ENCODE measurements at regions not wholly inside any gene's neighbourhood (a gene's known extent, or its start where the extent isn't known, plus 50 kb on each side); places are given as distances from the start of the nearest gene placed in this dataset.
A peak's percentile ranks its signal among the peaks of the same experiment; 100 is the strongest.
"Not testable (repeated sequence)": the region's sequence is repeated elsewhere in the genome, so short reads cannot be mapped to it uniquely, and the experiment has no call there.

DNA sequence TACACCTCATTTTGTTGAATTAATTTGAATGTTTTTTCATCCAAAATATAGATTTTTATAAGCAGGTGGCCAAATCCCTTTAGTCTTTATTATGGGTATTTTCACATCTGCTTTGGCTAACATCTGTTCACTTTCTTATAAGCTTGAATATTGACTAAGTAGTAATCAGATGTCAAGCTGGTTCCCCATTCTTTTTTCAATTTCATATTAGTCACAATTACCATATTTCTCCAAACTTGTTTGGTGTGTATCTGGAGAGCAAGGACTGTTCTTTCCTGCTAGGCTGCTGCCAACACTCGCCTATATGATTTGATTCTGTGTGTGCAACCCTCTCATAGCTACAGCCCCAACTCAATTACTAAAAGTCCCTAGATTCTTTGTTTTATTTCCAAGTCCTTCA, 608.5 kb downstream of the PSAT1 start:
- no peak for DNase-seq (ENCODE audit: low read depth)

DNA sequence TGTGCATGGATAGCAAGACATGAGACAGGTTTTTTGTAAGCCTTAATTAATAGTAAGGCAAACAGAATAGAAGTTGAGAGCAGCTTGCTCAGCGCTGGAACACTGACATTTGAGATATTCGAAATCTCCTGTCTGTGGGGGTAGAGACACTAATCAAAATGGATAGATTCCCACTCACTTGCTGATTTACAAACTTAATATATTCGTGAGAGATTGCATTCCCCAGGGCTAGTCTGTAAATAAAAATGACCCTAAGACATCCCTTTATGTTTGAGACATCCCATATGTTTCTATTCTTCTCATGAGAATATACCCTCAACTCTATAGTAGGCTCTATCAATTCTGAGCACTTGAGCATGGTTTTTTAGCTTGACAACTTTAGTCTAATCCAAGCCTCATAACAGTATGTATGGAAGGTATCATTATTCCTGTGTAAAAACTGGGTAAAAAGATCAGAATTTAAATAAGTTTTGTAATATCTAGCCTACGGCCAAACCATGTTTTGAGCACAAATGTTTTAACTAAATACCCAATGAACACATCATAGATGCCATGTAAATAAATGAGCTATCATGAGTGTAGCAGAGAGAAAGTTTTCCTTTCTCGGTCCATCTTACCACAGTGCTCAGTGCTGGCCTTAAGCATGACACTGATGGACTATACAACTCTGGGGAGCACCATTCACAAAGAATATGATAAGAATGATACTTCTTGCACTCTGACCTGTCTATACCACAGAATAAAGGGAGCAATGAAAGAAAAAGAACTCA, 609.2 kb downstream of the PSAT1 start:
- DNase-seq (ENCODE audit: low read depth) = no peak

DNA sequence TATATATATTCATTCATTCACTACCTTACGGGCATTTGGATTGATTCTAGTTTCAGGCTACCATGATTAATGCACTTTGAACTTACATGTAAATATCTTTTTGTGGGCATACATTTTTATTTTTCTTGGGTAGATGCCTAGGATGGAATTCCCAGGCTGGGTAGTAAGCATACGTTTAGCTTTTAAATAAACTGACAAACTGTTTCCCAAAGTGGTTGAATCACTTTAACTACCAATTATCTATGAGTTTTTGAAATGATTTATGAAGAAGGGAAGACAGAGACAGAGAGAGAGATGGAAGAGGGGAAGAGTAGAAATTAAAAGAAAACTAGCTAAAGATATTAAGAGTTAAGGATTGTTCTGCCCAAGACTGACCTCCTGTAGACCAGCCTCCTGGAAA, 612.6 kb downstream of the PSAT1 start:
- no peak for DNase-seq (ENCODE audit: low read depth)

DNA sequence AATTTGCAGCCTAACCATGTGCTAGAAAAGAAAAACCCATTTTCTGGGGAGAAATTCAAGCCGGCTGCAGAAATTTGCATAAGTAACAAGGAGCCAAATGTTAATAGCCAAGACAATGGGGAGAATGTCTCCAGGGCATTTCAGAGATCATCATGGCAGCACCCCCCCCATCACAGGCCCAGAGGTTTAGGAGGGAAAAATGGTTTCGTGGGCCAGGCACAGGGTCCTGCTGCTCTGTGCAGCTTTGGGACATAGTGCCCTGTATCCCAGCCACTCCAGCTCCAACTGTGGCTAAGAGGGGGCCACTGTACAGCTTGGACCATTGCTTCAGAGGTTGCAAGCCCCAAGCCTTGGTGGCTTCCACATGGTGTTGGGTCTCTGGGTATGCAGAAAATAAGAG, 620.0 kb downstream of the PSAT1 start:
- not testable (repeated sequence) for DNase-seq (ENCODE audit: low read depth)

DNA sequence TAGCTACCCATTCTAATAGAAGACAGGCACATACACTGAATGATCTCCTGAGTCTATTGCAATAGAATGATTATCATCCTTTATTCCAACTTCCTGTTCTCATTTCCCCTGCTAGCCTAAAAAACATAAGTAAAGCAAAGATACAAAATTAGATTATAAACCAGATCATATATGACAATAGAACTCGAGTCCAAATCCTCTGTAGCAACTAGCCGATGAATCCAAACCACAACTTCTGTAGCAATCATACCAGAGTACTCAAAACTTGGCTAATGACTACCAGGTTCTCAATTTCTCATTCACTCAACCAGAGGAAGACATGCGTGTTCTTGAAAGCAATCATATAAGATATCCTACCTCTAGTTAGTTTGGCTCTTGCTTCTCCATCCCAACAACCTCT, 622.1 kb downstream of the PSAT1 start:
- no peak for DNase-seq (ENCODE audit: low read depth)

DNA sequence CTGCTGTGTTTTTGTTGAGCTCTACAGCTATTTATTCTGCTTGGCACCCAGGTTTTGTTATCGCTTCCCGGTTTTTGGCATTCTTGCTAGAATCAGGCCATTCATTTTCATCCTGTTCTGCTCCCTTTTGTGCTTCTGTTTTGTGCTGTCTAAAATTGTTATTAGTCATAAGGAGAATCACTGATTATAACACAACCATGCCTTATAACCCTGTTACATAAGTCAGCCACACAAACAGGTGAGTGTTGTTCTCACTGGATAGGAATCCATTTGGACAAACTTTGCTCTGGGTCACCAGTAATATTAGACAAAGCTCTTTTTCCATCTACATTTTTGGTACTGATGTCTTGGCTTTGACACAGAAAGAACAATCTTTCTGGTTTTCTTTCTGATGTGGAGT, 622.8 kb downstream of the PSAT1 start:
- peak; percentile 16 for DNase-seq (ENCODE audit: low read depth)

DNA sequence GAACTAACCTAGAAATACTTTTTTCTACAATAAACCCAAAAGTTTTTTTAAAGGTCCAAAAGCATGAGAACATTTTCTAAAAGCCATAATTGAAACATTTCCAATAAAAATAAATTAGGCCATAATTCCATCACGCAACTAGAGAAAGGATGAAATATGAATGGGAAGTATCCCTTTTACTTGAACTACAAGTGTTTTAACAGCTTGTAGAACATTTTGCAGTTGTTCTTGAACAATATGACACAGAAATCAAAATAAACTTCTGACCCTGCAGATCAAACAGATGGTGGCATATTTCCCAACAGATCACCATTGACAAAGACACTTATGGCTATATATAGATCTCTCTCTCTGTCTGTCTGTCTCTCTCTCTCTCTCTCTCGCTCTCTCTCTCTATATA, 624.4 kb downstream of the PSAT1 start:
- no peak for DNase-seq (ENCODE audit: low read depth)

DNA sequence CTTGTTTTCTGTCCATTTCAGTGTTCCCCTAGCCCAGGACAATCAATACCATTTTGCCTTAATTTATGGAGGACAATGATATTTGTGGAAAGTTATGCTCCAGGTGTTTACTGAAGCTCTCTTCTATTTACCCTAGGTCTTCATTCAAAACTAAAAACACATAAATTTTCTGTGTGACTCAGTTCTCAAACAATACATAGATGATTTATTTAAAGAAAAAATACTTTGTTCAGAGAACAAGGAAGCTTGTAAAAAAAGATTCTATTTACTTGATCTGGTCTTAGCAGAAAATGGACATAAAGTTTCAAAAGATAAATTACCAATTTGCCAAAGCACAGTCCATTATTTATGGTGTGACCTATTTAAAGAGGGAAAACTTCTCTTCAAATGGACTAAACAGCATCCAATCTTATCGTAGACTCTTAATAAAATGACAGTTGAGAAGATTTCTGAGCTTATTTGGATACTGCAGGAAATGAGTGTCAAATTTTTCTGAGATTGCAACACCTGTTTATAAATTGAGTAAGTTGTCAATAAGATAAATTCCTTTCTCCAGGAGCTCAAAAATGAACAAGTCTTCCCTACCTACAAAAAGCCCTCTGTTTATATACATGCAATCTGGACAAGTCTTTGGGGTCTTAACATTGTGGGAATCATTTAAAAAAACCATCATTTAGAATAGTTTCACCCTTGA, 627.2 kb downstream of the PSAT1 start:
- no peak for DNase-seq (ENCODE audit: low read depth)

DNA sequence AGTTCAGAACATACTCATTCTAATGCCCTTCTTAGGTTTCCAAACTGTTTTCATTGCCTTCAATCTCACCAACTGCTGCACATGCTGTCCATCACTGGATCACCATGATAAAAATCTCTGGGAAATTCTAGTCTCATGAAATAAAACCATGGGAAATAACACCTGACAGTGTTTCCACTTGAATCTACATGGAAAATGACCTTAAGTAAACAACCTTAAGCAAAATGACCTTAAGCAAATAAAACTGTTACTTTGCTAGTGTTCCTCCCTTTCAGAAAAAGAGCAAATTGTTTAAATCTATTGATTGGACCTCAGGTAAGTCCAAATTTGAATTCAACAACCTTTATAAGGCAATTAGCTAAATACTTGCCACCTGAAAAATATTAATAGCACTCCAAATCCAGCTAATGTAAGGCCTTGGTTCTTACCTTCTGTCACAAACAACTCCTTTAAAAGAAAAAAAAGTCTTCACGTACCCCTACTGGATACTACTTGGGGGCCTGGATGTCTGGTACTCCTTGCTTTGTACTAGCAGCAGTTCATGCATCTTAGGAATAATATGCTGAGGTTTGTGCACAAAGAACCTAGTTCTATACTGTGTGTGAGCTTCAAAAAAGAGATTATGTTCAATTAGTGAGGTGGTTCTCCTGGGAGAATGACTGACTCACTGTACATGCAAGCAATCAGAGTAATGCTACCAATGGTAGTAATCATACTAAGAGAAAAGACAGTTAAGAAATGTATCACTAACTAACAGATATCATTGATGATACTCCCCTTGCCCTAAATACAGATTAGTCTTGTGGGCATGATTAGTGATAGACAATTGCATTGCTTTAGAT, 630.4 kb downstream of the PSAT1 start:
- DNase-seq (ENCODE audit: low read depth) = no peak

DNA sequence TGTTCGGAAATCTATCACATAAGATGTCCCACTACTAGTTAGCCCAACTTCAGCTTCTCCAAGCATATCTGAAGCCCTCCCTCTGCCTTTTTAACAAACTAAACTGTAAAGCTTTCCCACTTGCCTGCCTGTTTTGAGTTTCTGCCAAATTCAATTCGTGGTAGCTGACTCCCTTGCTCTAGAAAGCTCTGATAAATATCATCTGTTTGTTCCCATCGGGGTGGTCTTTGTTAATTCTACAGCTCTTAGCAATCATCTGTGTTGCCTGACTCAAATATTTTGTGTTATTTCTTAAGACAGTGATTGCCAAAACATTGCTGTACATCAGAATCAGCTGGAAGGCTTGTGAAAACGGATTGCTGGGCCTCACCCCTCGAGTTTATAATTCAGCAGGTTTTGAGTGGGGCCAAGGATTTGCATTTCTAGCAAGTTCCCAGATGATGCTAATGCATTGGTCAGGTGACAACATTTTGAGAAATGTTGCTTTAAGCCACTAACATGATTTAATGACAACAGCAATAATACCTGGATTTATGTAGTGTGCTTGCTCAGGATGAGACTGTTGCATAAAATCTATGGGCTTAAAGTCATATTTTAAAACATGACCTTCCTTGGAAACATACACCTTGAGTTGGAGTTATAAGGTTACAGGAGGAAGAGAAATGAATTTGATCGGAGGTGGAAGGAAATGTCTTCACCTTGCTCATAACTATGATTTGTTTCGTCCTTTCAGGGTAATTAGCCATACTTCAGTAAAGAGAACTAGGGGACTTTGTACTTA, 631.9 kb downstream of the PSAT1 start:
- DNase-seq (ENCODE audit: low read depth) = peak; percentile 16

DNA sequence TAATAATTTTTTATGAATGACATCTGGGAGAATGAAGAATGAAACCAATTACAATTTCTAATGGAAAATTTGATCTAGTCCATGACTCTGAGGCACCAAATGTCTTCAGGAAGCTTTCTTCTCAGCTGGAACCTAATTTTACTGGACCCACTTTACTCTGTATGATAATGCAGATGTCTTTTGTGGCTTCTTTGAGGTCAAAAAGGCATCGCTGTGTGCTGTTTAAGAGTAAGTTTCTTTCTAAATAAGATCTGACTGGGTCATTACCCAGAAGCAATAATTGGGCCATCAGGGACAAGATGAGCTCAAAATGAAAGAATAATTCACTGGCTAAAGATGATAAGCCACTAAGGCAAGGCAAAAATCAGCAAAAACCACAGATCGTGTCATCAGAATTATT, 633.4 kb downstream of the PSAT1 start:
- DNase-seq (ENCODE audit: low read depth) = no peak

DNA sequence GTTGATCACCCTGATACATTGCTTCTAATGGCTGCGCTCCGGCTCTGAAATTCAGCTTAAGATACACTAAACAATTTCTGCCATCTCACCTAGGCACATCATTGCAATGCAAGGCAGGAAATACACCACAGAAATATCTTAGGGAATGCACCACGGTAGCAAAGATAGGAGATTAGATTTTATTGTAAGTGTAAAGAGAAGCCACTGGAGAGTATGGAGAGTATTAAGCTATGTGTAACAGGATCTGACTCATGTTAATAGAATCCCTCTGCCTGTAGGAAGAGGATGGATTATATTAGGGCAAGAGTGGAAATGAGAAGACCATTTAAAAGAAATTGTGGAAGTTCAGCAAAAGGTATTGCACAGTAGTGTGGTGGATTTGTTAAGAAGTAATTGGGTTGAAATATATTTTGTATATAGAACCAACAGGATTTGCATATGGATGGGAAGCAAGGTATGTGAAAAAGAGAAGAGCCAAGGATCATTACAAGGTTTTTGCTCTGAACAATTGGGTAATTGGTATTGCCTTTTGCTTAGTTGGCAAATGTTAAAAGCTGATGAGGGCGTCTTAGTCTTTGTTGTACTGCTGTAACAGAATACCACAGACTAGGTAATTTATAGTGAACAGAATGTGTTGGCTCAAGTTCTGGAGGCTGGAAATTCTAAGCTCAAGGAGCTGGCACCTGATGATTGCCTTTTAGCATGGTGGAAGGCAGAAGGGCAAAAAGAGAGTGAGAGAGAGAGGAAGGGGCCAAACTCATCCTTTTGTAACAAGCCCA, 636.1 kb downstream of the PSAT1 start:
- peak; percentile 76 for DNase-seq (ENCODE audit: low read depth)

DNA sequence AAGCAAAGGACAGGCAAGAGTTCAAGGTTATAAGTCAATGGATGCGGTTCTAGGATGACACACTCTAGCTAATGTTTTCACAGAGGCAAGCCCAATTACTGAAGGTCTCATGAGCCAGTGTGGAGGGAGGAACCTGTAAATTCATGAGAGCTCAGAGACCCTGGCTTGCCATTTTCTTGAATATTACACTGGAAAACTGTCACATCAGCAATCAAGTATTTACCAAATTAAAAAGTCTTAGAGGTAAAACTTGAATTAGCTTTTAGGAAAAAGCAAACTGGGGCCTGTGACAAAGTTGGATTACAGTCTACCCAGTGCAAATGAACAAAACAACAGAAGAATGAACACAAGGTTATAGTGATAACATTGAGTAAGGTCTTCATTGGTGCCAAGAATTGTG, 636.9 kb upstream of the TLE4 start:
- DNase-seq (ENCODE audit: low read depth) = no peak

DNA sequence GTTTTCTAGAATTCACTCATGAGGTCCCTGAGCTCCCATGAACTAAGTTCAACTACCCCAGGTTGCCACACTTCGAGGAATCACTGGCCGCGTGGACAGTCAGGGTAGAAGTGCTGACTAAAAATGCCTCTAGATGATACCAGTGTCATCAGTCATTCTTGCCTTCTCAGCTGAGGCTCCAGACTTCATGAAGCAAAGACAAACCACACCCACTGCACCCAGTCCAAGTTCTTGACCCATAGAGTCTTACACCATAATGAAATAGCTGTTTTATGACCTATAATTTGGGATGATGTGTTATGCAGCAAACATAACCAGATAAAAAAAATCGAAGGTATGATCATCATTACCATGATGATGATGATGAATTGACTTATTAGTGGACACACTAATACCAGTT, 632.9 kb upstream of the TLE4 start:
- DNase-seq (ENCODE audit: low read depth) = no peak

DNA sequence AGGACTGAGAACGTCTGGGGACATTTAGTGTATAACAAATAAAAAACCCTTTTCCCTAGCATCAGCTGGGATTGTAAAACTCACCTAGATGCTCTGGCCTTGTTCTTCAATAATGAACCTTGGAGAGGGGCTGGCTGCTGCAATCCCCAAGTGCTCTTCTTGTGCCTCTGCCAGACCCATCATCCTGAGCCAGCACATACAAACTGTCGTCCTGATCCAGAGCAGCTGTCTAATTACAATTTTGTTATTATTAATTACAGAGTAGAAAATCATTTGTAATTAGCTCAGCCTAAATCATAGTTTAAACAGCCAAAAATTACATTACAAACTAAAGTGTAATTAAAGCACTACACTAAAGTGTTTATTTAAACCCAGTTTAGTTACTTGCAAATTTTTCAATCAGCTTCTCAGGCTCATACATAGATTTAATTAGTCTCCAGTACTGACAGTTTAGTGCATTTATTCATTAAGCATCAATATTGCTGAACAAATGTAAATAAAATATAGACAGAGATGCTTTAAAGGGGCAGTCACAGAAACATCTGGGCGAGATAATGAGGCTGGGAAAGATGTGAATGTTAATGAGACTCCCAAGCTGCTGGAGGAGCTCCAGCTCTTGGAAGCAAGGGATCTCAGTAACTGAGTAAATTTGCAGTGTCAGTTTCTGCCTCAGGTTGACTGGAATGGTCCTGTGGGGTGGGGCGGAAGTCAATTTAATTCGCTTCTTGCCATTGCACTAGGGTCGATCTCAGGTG, 632.3 kb upstream of the TLE4 start:
- no peak for DNase-seq (ENCODE audit: low read depth)

DNA sequence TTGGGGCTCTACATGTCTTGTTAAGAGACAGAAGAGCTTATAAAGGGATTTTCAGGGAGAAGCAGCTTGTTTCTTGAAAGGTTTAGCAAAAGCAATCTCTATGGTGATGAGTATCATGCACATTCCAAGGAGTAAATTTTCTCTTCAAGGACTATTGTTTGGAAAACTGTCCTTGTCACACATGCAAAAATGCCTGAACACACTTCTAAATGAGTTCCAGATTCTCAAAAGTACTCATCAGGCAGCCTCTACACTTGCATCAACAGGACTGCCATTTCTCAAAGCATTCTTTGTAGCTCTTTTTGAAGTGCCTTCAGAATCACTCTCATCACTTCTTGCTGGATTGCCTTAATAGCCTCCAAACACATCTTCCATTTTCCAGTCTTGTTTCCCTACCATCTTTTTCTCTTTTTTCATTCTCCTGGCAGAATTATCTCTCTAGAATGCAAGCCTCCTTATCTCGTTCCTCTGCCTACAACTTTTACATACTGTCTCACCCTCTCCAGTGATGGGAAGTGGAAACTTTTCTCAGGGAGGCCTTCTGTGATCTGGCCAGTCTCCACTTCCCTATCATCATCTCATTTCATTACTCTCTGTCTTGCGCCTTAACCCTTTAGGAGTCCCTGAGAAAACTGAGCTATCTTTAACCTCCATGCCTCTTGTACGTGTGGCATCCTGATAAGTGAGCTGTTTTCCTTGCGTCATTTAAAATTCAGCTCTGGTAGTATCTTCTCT, 631.5 kb upstream of the TLE4 start:
- DNase-seq (ENCODE audit: low read depth) = peak; percentile 51

DNA sequence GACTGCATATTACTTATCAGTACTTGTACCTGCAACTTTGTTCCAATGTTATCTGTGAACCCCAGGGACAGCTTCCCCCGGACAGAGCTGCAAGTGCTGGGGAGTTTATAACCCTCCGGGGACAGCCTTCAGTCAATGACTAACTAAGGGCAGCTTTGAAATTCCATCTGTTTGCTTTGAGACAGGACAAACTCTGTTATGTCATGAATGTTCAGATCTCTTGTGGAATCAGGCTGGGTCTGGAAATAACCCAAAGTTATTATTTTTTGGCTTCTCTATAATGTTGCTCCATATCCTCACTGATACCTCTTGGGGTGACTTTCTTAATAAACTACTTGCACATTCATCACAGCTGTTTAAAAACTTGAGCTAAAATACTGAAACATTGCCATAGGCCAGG, 617.5 kb upstream of the TLE4 start:
- DNase-seq (ENCODE audit: low read depth) = no peak

DNA sequence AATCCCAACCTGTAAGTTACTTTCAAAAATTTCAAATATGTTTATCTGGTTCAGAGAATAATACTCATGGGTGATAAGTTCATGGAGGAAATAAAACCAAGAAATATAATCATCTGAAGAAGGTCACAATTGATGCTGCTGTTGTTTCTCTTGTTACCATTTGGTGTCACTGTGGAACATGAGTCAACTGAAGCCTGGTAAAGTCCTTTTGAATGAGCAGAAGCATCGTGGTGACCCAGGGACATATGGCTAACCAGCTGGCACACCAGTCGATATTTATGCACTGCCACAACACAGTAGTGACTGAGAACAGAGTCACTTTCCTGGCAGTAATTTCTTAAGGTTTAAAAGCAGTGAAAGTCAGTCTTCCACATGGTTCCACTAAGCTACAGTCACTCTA, 612.9 kb upstream of the TLE4 start:
- DNase-seq (ENCODE audit: low read depth) = peak; percentile 13

DNA sequence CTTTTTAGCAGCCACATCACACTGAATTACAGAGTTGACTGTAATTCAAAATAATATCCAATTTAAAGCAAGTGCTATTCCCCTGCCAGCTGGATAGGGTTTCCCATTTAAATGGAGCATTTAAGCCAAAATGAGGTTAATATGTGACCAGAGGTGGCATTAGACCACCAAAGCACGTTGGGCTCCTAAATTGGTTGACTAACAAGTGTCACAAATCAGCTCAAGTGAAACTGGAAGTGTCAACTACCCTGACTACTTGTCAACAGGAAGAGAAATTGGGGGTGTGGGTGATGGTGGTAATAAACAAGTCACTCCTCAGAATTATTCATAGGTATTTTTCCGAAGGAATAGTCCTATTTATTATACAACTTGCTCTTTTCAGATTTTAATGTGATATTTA, 609.6 kb upstream of the TLE4 start:
- no peak for DNase-seq (ENCODE audit: low read depth)

DNA sequence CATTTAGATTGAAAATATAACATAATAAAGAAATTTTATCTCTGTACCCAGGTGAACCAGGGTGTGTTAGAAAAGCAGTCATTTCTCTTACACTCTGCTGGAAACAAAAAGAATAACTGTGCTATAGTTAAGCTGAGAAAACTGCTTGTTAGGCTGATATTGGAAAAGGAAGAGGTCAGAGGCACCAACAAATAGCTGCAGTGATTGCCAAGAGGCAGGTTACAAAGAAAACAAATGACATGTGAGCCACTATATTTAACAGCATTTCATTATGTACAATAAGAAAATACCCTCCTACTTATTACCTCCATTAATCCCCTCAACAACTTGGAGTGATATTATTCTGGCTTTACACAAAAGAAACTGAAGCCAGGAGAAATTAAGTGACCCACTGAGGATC, 607.9 kb upstream of the TLE4 start:
- no peak for DNase-seq (ENCODE audit: low read depth)

All from amniotic epithelial cell (primary cell).